H7 (cell line): ENCODE measurements at regions not wholly inside any gene's neighbourhood (a gene's known extent, or its start where the extent isn't known, plus 50 kb on each side); places are given as distances from the start of the nearest gene placed in this dataset.
"Not testable (repeated sequence)": the region's sequence is repeated elsewhere in the genome, so short reads cannot be mapped to it uniquely, and the experiment has no call there.

Experiments
- DNase-seq: peaks from one replicate; pipeline ENCODE4 v3.0.0; 2012
- H3K27me3 ChIP-seq: 2 replicates; pipeline ENCODE4 v1.6.0; 2011; ENCODE audit warnings: mild to moderate bottlenecking, low read length; ENCODE audit not compliant: control insufficient read depth, insufficient read depth
- H3K36me3 ChIP-seq: replicated peaks from 2 replicates; pipeline ENCODE4 v1.5.1; 2011; ENCODE audit warnings: low read length; ENCODE audit not compliant: control insufficient read depth, insufficient read depth
- H3K4me3 ChIP-seq: 2 replicates; pipeline ENCODE4 v1.5.1; 2011; ENCODE audit warnings: low read depth, mild to moderate bottlenecking, control low read depth, low read length, moderate library complexity; ENCODE audit not compliant: insufficient read depth

- not testable (repeated sequence) for H3K4me3 ChIP-seq, H3K36me3 ChIP-seq, DNase-seq, H3K27me3 ChIP-seq
Measured at GRCh38 chr16:29298997-29299396, 107.5 kb downstream of the NPIPB11 start.

- H3K4me3 ChIP-seq, H3K27me3 ChIP-seq, DNase-seq, H3K36me3 ChIP-seq: not testable (repeated sequence)
Measured at GRCh38 chr16:29298307-29298706, 108.2 kb downstream of the NPIPB11 start.

- DNase-seq, H3K36me3 ChIP-seq, H3K27me3 ChIP-seq, H3K4me3 ChIP-seq: not testable (repeated sequence)
Measured at GRCh38 chr16:29297809-29298177, 108.7 kb downstream of the NPIPB11 start.

GRCh38 chr16:29297144-29297808, 109.2 kb downstream of the NPIPB11 start:
- DNase-seq, H3K36me3 ChIP-seq, H3K4me3 ChIP-seq, H3K27me3 ChIP-seq: not testable (repeated sequence)

GRCh38 chr16:29296176-29296575, 110.3 kb downstream of the NPIPB11 start:
- not testable (repeated sequence) for H3K4me3 ChIP-seq, H3K36me3 ChIP-seq, H3K27me3 ChIP-seq, DNase-seq

GRCh38 chr16:29294951-29295795, 111.3 kb downstream of the NPIPB11 start:
- not testable (repeated sequence) for H3K27me3 ChIP-seq, H3K36me3 ChIP-seq, DNase-seq, H3K4me3 ChIP-seq

GRCh38 chr16:29294400-29294933, 112.0 kb downstream of the NPIPB11 start:
- H3K27me3 ChIP-seq, H3K36me3 ChIP-seq, H3K4me3 ChIP-seq, DNase-seq: not testable (repeated sequence)

GRCh38 chr16:29293545-29293944, 113.0 kb downstream of the NPIPB11 start:
- not testable (repeated sequence) for H3K4me3 ChIP-seq, H3K27me3 ChIP-seq, H3K36me3 ChIP-seq, DNase-seq

- not testable (repeated sequence) for H3K4me3 ChIP-seq, H3K27me3 ChIP-seq, DNase-seq, H3K36me3 ChIP-seq
Measured at GRCh38 chr16:29292952-29293471, 113.5 kb downstream of the NPIPB11 start.

GRCh38 chr16:29291329-29292271, 114.9 kb downstream of the NPIPB11 start:
- not testable (repeated sequence) for H3K4me3 ChIP-seq, DNase-seq, H3K36me3 ChIP-seq, H3K27me3 ChIP-seq

GRCh38 chr16:29290631-29291247, 115.8 kb downstream of the NPIPB11 start:
- no peak overlapping the region for H3K4me3 ChIP-seq
- no peaks in the 10 kb centered on the region for H3K27me3 ChIP-seq
- peak; percentile 85 for DNase-seq
- H3K36me3 ChIP-seq: no peaks in the 10 kb centered on the region

- DNase-seq: not testable (repeated sequence)
Measured at GRCh38 chr16:29289516-29290239, 116.8 kb downstream of the NPIPB11 start.

GRCh38 chr16:29288711-29289474, 117.6 kb downstream of the NPIPB11 start:
- not testable (repeated sequence) for DNase-seq, H3K36me3 ChIP-seq, H3K4me3 ChIP-seq, H3K27me3 ChIP-seq

More at GRCh38 chr16:29289516-29290239, 116.8 kb downstream of the NPIPB11 start:
- not testable (repeated sequence) for H3K27me3 ChIP-seq, H3K36me3 ChIP-seq, H3K4me3 ChIP-seq
